Coronary artery (tissue), 2 donors: ENCODE measurements at regions not wholly inside any gene's neighbourhood (a gene's known extent, or its start where the extent isn't known, plus 50 kb on each side); places are given as distances from the start of the nearest gene placed in this dataset.

Experiments used
- DNase-seq: peaks from one replicate; pipeline ENCODE4 v3.0.0-alpha.2; 2017; ENCODE audit warnings: low spot score
- H3K27ac ChIP-seq, 2 donors: fragments of 200-600 bp; sonication (generic); one replicate each; pipeline ENCODE4 v1.5.1; 2016 to 2019
- H3K4me3 ChIP-seq: fragments of 200-600 bp; sonication (generic); 2 replicates; pipeline ENCODE4 v1.5.1; 2016; ENCODE audit warnings: mild to moderate bottlenecking, moderate library complexity
- CTCF ChIP-seq: fragments of 200-600 bp; sonication (generic); IDR thresholded peaks from one replicate; pipeline ENCODE4 v1.5.1; 2019; ENCODE audit warnings: antibody characterized with exemption

GRCh38 chr3:981156-981555 is 111.7 kb upstream of the CNTN6 start:
- no peak for TF ChIP-seq CTCF
- Histone ChIP-seq H3K27ac (no peak overlapping the region), H3K4me3 (no peak overlapping the region)
- no peak for DNase-seq

GRCh38 chr3:988785-989184 is 104.0 kb upstream of the CNTN6 start:
- no peak for TF ChIP-seq CTCF
- H3K4me3 ChIP-seq = no peak overlapping the region
- no peak overlapping the region for H3K27ac ChIP-seq
- no peak for DNase-seq

GRCh38 chr3:992871-993270 is 100.0 kb upstream of the CNTN6 start:
- Histone ChIP-seq H3K4me3 (no peak overlapping the region), H3K27ac (no peak overlapping the region)
- DNase-seq = no peak
- no peak for TF ChIP-seq CTCF

GRCh38 chr3:1002010-1002409 is 90.8 kb upstream of the CNTN6 start:
- TF ChIP-seq CTCF = no peak
- no peak overlapping the region for H3K4me3 ChIP-seq
- H3K27ac ChIP-seq = no peak overlapping the region
- DNase-seq = no peak

GRCh38 chr3:1007866-1008265 is 85.0 kb upstream of the CNTN6 start:
- no peak overlapping the region for H3K27ac ChIP-seq
- no peak overlapping the region for H3K4me3 ChIP-seq
- TF ChIP-seq CTCF = no peak
- no peak for DNase-seq

- H3K27ac ChIP-seq = no peak overlapping the region
- no peak for TF ChIP-seq CTCF
Measured at GRCh38 chr3:1010228-1010627, 82.6 kb upstream of the CNTN6 start.

GRCh38 chr3:1015826-1016225 is 77.0 kb upstream of the CNTN6 start:
- no peak for TF ChIP-seq CTCF
- no peak overlapping the region for H3K4me3 ChIP-seq
- H3K27ac ChIP-seq = no peak overlapping the region
- DNase-seq = no peak

More at GRCh38 chr3:1010228-1010627, 82.6 kb upstream of the CNTN6 start:
- DNase-seq = no peak
- H3K4me3 ChIP-seq = no peak overlapping the region
